ENCODE measurements at regions not wholly inside any gene's neighbourhood (a gene's known extent, or its start where the extent isn't known, plus 50 kb on each side); places are given as distances from the start of the nearest gene placed in this dataset.

DNA sequence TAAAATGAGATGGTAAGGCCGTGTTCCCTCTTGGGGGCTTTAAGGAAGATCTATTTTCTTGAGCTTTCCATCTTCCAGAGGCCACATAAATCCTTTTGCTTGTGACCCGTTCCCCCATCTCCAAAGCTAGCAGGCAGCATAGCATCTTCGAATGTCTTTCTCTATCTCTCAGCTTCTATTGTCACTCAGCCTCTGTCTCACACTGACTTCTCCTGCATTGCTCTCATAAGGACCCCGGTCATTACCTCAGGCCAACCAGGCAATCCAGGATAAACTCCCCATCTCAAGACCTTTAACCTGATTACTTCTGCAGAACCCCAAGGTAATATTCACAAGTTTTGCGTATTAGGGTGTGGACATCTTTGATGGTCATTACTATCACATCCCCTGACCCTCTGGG, 250.3 kb upstream of the SOX2 start:
- TF ChIP-seq ZNF274 (IDR thresholded peaks at IDR 0.05; ENCODE audit: low read depth, low read length), result no peak
- TF ChIP-seq SUZ12 (IDR thresholded peaks at IDR 0.05; ENCODE audit: extremely low read depth, insufficient read depth, insufficient read length), result no peak

Data from NT2/D1 (cell line).